ENCODE measurements at regions not wholly inside any gene's neighbourhood (a gene's known extent, or its start where the extent isn't known, plus 50 kb on each side); places are given as distances from the start of the nearest gene placed in this dataset.

DNA sequence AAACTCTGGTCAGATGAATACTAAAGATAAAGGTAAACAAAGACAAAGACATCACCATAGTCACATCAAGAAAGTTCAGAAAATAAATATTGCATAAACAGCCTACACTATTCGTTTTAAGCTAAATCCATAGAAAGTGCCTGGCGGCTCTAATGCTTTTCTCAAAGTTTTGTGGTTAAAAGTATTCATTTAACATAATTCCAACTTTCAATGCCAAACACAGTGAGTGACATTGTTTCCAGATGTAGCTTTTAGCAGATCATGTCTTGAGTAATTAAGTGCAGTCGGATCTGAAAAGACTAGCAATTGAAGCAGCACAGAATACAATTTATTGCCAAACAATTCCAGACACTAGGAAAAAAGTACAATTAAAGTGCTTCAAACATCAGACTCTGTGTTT lies 287.1 kb upstream of the ADGRL3 start:
- TF ChIP-seq TCF12 (IDR thresholded peaks at IDR 0.05; ENCODE audit: low read depth) (no peak), MAX (IDR thresholded peaks at IDR 0.05) (no peak), YY1 (IDR thresholded peaks at IDR 0.05; ENCODE audit: low read depth) (no peak), ZBTB7A (IDR thresholded peaks at IDR 0.05; ENCODE audit: low read depth) (no peak), REST (IDR thresholded peaks at IDR 0.05; ENCODE audit: low read depth) (no peak), TEAD4 (IDR thresholded peaks at IDR 0.05) (no peak), TAF1 (IDR thresholded peaks at IDR 0.05; ENCODE audit: low read depth) (no peak), CEBPB (IDR thresholded peaks at IDR 0.05) (no peak), NFIC (IDR thresholded peaks at IDR 0.05) (no peak), CREB1 (IDR thresholded peaks at IDR 0.05; ENCODE audit: low read depth) (no peak), RAD21 (IDR thresholded peaks at IDR 0.05; ENCODE audit: low read depth) (no peak), EP300 (IDR thresholded peaks at IDR 0.05; ENCODE audit: borderline replicate concordance) (no peak), USF1 (IDR thresholded peaks at IDR 0.05) (no peak), FOXM1 (IDR thresholded peaks at IDR 0.05; ENCODE audit: borderline replicate concordance, low read depth) (no peak), EGR1 (IDR thresholded peaks at IDR 0.05) (no peak)

DNA sequence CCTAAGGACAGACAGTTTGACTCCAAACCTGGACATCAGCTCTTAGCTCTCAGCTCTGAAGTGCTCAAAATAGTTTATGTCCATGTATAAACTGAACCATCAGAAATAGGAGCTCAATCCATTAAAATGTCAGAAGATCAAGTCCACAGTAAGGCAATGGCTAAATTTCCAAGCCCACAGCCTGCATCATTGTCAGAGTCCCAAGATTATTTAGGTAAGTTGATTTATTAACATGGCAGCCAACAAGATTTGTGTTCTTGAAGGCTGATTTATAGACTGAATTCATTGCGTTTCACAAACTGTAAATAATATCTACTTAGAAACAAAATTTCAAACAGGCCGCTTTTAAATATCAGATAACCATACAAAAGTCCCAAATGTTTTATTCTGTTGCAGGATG lies 286.5 kb upstream of the ADGRL3 start:
- no peak for TF ChIP-seq NFIC (IDR thresholded peaks at IDR 0.05)

DNA sequence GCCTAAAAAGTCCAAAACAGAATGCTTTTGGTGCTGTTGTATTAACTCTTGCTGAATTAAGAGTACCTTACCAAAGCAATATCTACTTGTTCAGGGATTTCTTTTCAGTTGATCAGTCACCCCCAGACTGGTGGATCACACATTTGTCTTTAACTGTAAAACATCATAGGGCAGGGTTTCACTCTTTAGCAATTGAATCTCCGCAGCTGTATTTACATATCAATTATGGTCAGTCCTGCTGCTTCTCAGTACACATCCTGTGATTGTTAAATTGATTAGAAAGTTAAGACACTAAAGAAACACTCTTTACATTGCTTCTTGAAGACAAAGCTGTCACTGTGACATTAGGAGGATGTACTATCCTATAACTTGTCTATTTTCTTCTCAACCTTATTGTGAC lies 277.1 kb upstream of the ADGRL3 start:
- TF ChIP-seq NFIC (IDR thresholded peaks at IDR 0.05), result no peak
- TF ChIP-seq ZBTB7A (IDR thresholded peaks at IDR 0.05; ENCODE audit: low read depth), result no peak
- TF ChIP-seq MAX (IDR thresholded peaks at IDR 0.05), result no peak
- TF ChIP-seq EGR1 (IDR thresholded peaks at IDR 0.05), result no peak
- TF ChIP-seq YY1 (IDR thresholded peaks at IDR 0.05; ENCODE audit: low read depth), result no peak
- no peak for TF ChIP-seq EP300 (IDR thresholded peaks at IDR 0.05; ENCODE audit: borderline replicate concordance)
- no peak for TF ChIP-seq REST (IDR thresholded peaks at IDR 0.05; ENCODE audit: low read depth)

- TF ChIP-seq EP300 (IDR thresholded peaks at IDR 0.05; ENCODE audit: borderline replicate concordance) (no peak), FOXM1 (IDR thresholded peaks at IDR 0.05; ENCODE audit: borderline replicate concordance, low read depth) (no peak), CEBPB (IDR thresholded peaks at IDR 0.05) (no peak), USF1 (IDR thresholded peaks at IDR 0.05) (no peak), REST (IDR thresholded peaks at IDR 0.05; ENCODE audit: low read depth) (no peak), YY1 (IDR thresholded peaks at IDR 0.05; ENCODE audit: low read depth) (no peak)
These were observed 273.5 kb upstream of the ADGRL3 start for GRCh38 chr4:60926624-60927023.

DNA sequence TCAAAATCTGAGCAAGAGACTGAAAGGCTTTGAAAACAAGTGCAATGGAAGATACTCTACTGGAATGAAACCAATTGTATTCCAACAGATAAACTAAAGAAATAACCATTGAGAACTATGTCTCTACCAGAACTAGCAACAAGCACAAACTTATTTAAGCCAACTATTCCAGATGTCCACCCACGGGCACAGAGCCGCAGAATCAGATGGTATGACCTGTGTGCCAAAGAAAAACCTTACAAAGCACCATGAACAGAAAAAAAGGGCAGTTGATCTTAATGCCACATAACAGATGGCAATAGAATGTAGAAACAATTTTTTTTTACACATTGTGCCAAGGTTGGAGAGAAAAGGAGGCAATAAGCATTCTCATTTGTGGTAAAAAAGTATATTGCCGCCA lies 269.3 kb upstream of the ADGRL3 start:
- TF ChIP-seq CEBPB (IDR thresholded peaks at IDR 0.05) (no peak), TAF1 (IDR thresholded peaks at IDR 0.05; ENCODE audit: low read depth) (no peak)

Data from Ishikawa (cell line).